ENCODE measurements at regions not wholly inside any gene's neighbourhood (a gene's known extent, or its start where the extent isn't known, plus 50 kb on each side); places are given as distances from the start of the nearest gene placed in this dataset.

GRCh38 chr2:16302431-16303272 is 362.3 kb downstream of the MYCN start:
- Mint-ChIP-seq H3K9me3 (ENCODE audit: unreplicated experiment) (no peaks in the 10 kb centered on the region), H3K4me3 (ENCODE audit: unreplicated experiment) (no peak overlapping the region), H3K27me3 (ENCODE audit: unreplicated experiment) (peaks cover 1% of the 10 kb centered on the region), H3K4me1 (ENCODE audit: unreplicated experiment) (no peaks in the 10 kb centered on the region), H3K36me3 (ENCODE audit: low read depth, unreplicated experiment) (no peaks in the 10 kb centered on the region), H3K27ac (ENCODE audit: unreplicated experiment) (no peak overlapping the region)
- no peak for TF ChIP-seq CTCF (IDR thresholded peaks at IDR 0.05; ENCODE audit: unreplicated experiment)
- no peak for DNase-seq (ENCODE audit: low spot score)

- Mint-ChIP-seq H3K27me3 (ENCODE audit: unreplicated experiment) (peaks cover 1% of the 10 kb centered on the region), H3K4me3 (ENCODE audit: unreplicated experiment) (no peak overlapping the region), H3K9me3 (ENCODE audit: unreplicated experiment) (no peaks in the 10 kb centered on the region), H3K27ac (ENCODE audit: unreplicated experiment) (no peak overlapping the region), H3K4me1 (ENCODE audit: unreplicated experiment) (no peaks in the 10 kb centered on the region), H3K36me3 (ENCODE audit: low read depth, unreplicated experiment) (no peaks in the 10 kb centered on the region)
- TF ChIP-seq CTCF (IDR thresholded peaks at IDR 0.05; ENCODE audit: unreplicated experiment): no peak
- no peak for DNase-seq (ENCODE audit: low spot score)
These were observed 361.6 kb downstream of the MYCN start for GRCh38 chr2:16301961-16302360.

- Mint-ChIP-seq H3K27ac (ENCODE audit: unreplicated experiment) (no peak overlapping the region), H3K27me3 (ENCODE audit: unreplicated experiment) (peaks cover 1% of the 10 kb centered on the region), H3K9me3 (ENCODE audit: unreplicated experiment) (no peaks in the 10 kb centered on the region), H3K36me3 (ENCODE audit: low read depth, unreplicated experiment) (no peaks in the 10 kb centered on the region), H3K4me3 (ENCODE audit: unreplicated experiment) (no peak overlapping the region), H3K4me1 (ENCODE audit: unreplicated experiment) (no peaks in the 10 kb centered on the region)
- DNase-seq (ENCODE audit: low spot score): no peak
- no peak for TF ChIP-seq CTCF (IDR thresholded peaks at IDR 0.05; ENCODE audit: unreplicated experiment)
These were observed 358.5 kb downstream of the MYCN start for GRCh38 chr2:16298866-16299265.

- Mint-ChIP-seq H3K27ac (ENCODE audit: unreplicated experiment) (no peak overlapping the region), H3K36me3 (ENCODE audit: low read depth, unreplicated experiment) (no peaks in the 10 kb centered on the region), H3K9me3 (ENCODE audit: unreplicated experiment) (no peaks in the 10 kb centered on the region), H3K27me3 (ENCODE audit: unreplicated experiment) (peaks cover 1% of the 10 kb centered on the region), H3K4me1 (ENCODE audit: unreplicated experiment) (no peaks in the 10 kb centered on the region), H3K4me3 (ENCODE audit: unreplicated experiment) (no peak overlapping the region)
- no peak for DNase-seq (ENCODE audit: low spot score)
- TF ChIP-seq CTCF (IDR thresholded peaks at IDR 0.05; ENCODE audit: unreplicated experiment): no peak
These were observed 356.2 kb downstream of the MYCN start for GRCh38 chr2:16296331-16297250.

- TF ChIP-seq CTCF (IDR thresholded peaks at IDR 0.05; ENCODE audit: unreplicated experiment): no peak
- Mint-ChIP-seq H3K27ac (ENCODE audit: unreplicated experiment) (no peak overlapping the region), H3K36me3 (ENCODE audit: low read depth, unreplicated experiment) (no peaks in the 10 kb centered on the region), H3K9me3 (ENCODE audit: unreplicated experiment) (no peaks in the 10 kb centered on the region), H3K4me1 (ENCODE audit: unreplicated experiment) (no peaks in the 10 kb centered on the region), H3K4me3 (ENCODE audit: unreplicated experiment) (no peak overlapping the region), H3K27me3 (ENCODE audit: unreplicated experiment) (peaks cover 1% of the 10 kb centered on the region)
- no peak for DNase-seq (ENCODE audit: low spot score)
These were observed 355.6 kb downstream of the MYCN start for GRCh38 chr2:16296038-16296290.

Data from endothelial cell (in vitro differentiated cells).